Endodermal cell (in vitro differentiated cells): ENCODE measurements at regions not wholly inside any gene's neighbourhood (a gene's known extent, or its start where the extent isn't known, plus 50 kb on each side); places are given as distances from the start of the nearest gene placed in this dataset.

Experiments
- DNase-seq: peaks from one replicate; pipeline ENCODE4 v3.0.0-alpha.2; 2017
- H3K27ac ChIP-seq: 2 replicates; pipeline ENCODE4 v1.5.1; 2013; ENCODE audit warnings: mild to moderate bottlenecking, low read depth, low read length, moderate library complexity
- H3K27me3 ChIP-seq: 2 replicates; pipeline ENCODE4 v1.6.1; 2013; ENCODE audit warnings: mild to moderate bottlenecking, low read length, moderate library complexity; ENCODE audit not compliant: insufficient read depth, control insufficient read depth, poor library complexity, severe bottlenecking
- H3K36me3 ChIP-seq: 2 replicates; pipeline ENCODE4 v1.7.0; 2013; ENCODE audit warnings: mild to moderate bottlenecking, low read length, moderate library complexity; ENCODE audit not compliant: control insufficient read depth, insufficient read depth
- H3K4me1 ChIP-seq: one replicate; pipeline ENCODE4 v1.7.0; 2013; ENCODE audit warnings: low read length; ENCODE audit not compliant: control insufficient read depth, insufficient read depth
- H3K4me3 ChIP-seq: 2 replicates; pipeline ENCODE4 v1.5.1; 2013; ENCODE audit warnings: mild to moderate bottlenecking, low read length, moderate library complexity
- H3K9ac ChIP-seq: 2 replicates; pipeline ENCODE4 v1.6.1; 2013; ENCODE audit warnings: mild to moderate bottlenecking, low read length, moderate library complexity; ENCODE audit not compliant: poor library complexity, severe bottlenecking; ENCODE audit errors: extremely low read depth
- H3K9me3 ChIP-seq: 2 replicates; pipeline ENCODE4 v1.6.1; 2013; ENCODE audit warnings: mild to moderate bottlenecking, low read length, moderate library complexity; ENCODE audit not compliant: control insufficient read depth
- H3K27ac Mint-ChIP-seq: 2 replicates; pipeline ENCODE4 v1.8.0; 2020; ENCODE audit warnings: mixed read lengths
- H3K27me3 Mint-ChIP-seq: 2 replicates; pipeline ENCODE4 v1.8.0; 2021; ENCODE audit warnings: mild to moderate bottlenecking, mixed read lengths; ENCODE audit not compliant: insufficient read depth
- H3K36me3 Mint-ChIP-seq: 2 replicates; pipeline ENCODE4 v1.8.0; 2020; ENCODE audit warnings: low read depth, mixed read lengths
- H3K4me1 Mint-ChIP-seq: 2 replicates; pipeline ENCODE4 v1.8.0; 2020; ENCODE audit warnings: mixed read lengths
- H3K4me3 Mint-ChIP-seq: 2 replicates; pipeline ENCODE4 v1.8.0; 2020; ENCODE audit warnings: mild to moderate bottlenecking, moderate library complexity, mixed read lengths
- H3K9me3 Mint-ChIP-seq: 2 replicates; pipeline ENCODE4 v1.8.0; 2020; ENCODE audit warnings: mild to moderate bottlenecking, mixed read lengths
- WGBS, 2 experiments: methylation state at CpG; one replicate each; pipeline versions ENCODE4 v1.1.5 to v1.1.7; 2013; ENCODE audit warnings: missing lambda C conversion rate in 2 of 2, mixed read lengths in 1 of 2; ENCODE audit not compliant: insufficient coverage in 1 of 2, insufficient read length in 1 of 2; 5-methylcytosine and 5-hydroxymethylcytosine counted together
- TF ChIP-seq, protein P1 (sequence below): fragments of 200-600 bp; sonication (generic); conservative IDR thresholded peaks from 2 replicates; pipeline ENCODE4 v1.5.0; 2021; ENCODE audit warnings: antibody characterized with exemption, mild to moderate bottlenecking

DNA sequence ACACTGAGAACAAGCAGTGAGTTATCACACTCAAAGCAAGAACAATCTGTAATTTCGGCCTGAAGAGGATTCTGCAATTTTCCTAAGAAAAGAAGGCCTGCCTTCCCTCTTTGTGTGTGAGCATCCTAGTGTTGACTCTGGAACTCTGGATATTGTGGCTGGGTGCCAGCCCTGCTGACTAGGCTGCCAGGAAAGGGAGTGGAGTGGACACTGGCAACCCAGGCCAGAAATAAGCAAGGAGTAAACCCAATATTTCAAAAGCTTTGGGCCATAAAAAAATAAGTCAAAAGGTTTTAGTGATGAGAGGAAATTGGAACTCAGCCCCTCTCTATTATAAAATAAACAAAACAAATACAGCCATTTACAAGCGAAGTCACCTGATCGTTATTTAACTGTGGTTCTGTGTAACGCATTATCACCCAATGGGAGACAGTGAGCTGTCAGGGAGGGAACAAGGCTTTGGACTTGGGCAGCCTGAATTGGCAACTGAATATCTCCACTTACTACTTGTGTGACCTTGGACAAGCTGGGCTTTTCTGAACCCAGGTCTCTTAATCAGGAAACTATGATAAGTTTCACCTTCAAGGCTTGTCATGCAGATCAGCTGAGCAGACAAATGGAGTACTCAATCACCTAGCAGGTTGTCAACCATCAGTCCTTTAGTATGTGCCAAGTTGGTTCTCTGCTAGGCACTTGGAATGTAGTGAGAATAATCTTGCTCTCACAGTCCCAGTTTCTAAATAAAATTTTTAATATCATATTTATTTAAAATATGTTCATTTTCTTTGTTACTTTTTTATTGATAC lies 196.2 kb downstream of the PAX1 start:
- no peaks in the 10 kb centered on the region for H3K9me3 ChIP-seq
- 87 to 91% methylated on average over 2 to 4 of the region's 4 CpGs for WGBS, 2 experiments
- TF ChIP-seq, protein P1, sequence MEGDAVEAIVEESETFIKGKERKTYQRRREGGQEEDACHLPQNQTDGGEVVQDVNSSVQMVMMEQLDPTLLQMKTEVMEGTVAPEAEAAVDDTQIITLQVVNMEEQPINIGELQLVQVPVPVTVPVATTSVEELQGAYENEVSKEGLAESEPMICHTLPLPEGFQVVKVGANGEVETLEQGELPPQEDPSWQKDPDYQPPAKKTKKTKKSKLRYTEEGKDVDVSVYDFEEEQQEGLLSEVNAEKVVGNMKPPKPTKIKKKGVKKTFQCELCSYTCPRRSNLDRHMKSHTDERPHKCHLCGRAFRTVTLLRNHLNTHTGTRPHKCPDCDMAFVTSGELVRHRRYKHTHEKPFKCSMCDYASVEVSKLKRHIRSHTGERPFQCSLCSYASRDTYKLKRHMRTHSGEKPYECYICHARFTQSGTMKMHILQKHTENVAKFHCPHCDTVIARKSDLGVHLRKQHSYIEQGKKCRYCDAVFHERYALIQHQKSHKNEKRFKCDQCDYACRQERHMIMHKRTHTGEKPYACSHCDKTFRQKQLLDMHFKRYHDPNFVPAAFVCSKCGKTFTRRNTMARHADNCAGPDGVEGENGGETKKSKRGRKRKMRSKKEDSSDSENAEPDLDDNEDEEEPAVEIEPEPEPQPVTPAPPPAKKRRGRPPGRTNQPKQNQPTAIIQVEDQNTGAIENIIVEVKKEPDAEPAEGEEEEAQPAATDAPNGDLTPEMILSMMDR, result no peak
- Mint-ChIP-seq H3K4me3 (no peak overlapping the region), H3K9me3 (peaks cover 3% of the 10 kb centered on the region), H3K27me3 (peaks cover 1% of the 10 kb centered on the region), H3K4me1 (no peaks in the 10 kb centered on the region), H3K27ac (no peak overlapping the region), H3K36me3 (no peaks in the 10 kb centered on the region)
- no peaks in the 10 kb centered on the region for H3K36me3 ChIP-seq
- no peak for DNase-seq
- no peak overlapping the region for H3K27ac ChIP-seq
- no peaks in the 10 kb centered on the region for H3K27me3 ChIP-seq
- H3K4me3 ChIP-seq, result no peak overlapping the region
- no peak overlapping the region for H3K9ac ChIP-seq
- H3K4me1 ChIP-seq, result no peaks in the 10 kb centered on the region

DNA sequence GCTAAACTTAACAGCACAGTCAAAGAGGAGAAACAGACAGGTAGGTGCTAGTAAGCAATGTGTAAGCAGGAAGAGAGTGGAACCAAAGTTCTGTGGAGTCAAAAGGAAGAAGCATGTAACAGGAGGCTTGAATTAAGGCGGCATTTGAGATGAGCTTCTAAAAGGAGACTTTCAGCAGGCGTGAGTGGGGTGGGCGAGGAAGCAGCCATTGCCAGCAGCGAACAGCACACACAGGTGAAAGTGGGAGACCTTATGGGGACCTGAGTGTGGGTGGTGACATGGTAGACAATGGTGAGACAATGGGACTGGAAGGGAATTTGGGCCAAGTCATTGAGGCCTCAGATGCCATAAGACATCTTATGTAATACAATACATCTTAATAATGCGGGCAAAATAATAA lies 195.0 kb downstream of the PAX1 start:
- no peak for DNase-seq
- Histone ChIP-seq H3K9ac (no peak overlapping the region), H3K9me3 (no peaks in the 10 kb centered on the region), H3K27me3 (no peaks in the 10 kb centered on the region), H3K36me3 (no peaks in the 10 kb centered on the region), H3K4me1 (no peaks in the 10 kb centered on the region), H3K27ac (no peak overlapping the region), H3K4me3 (no peak overlapping the region)
- no peaks in the 10 kb centered on the region for H3K4me1 Mint-ChIP-seq
- WGBS, 2 experiments, result 94 to 100% methylated on average over 4 to 5 of the region's 5 CpGs
- H3K9me3 Mint-ChIP-seq, result no peaks in the 10 kb centered on the region
- no peak overlapping the region for H3K27ac Mint-ChIP-seq
- TF ChIP-seq, protein P1, result no peak
- no peaks in the 10 kb centered on the region for H3K36me3 Mint-ChIP-seq
- peaks cover 1% of the 10 kb centered on the region for H3K27me3 Mint-ChIP-seq
- no peak overlapping the region for H3K4me3 Mint-ChIP-seq

DNA sequence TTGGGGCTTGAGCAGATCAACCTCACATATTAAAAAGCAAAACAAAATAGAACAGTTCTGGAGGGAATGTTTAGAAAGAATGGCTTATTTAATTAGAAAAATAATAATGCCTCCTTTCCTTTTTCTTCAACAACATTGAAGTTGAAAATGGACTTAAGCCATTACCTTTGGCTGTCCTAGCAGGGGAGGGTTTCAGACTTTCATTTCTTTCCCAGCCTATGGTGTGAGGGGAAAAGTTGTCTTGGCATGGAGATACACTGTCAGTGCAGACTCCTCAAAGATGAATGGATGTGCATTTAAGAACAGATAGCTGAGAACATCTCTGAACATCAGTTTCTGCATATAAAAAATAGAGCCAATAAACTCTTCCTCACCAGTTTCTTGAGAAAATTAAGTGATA lies 169.5 kb downstream of the PAX1 start:
- no peak overlapping the region for H3K4me3 ChIP-seq
- TF ChIP-seq, protein P1, result no peak
- H3K9me3 ChIP-seq, result peaks cover 5% of the 10 kb centered on the region
- H3K27me3 ChIP-seq, result peaks cover 27% of the 10 kb centered on the region
- no peaks in the 10 kb centered on the region for H3K36me3 ChIP-seq
- no peak overlapping the region for H3K9ac ChIP-seq
- H3K9me3 Mint-ChIP-seq, result peaks cover 6% of the 10 kb centered on the region
- H3K4me1 ChIP-seq, result peaks cover 7% of the 10 kb centered on the region
- H3K27me3 Mint-ChIP-seq, result peaks cover 92% of the 10 kb centered on the region
- no peaks in the 10 kb centered on the region for H3K36me3 Mint-ChIP-seq
- H3K27ac ChIP-seq, result no peak overlapping the region
- no peak overlapping the region for H3K27ac Mint-ChIP-seq
- no peak for DNase-seq
- H3K4me1 Mint-ChIP-seq, result peaks cover 15% of the 10 kb centered on the region
- H3K4me3 Mint-ChIP-seq, result no peak overlapping the region
